AG09309 (cell line): ENCODE measurements at regions not wholly inside any gene's neighbourhood (a gene's known extent, or its start where the extent isn't known, plus 50 kb on each side); places are given as distances from the start of the nearest gene placed in this dataset.
"Not testable (repeated sequence)": the region's sequence is repeated elsewhere in the genome, so short reads cannot be mapped to it uniquely, and the experiment has no call there.

ENCODE experiments used
- DNase-seq: peaks from one replicate; pipeline ENCODE4 v3.0.0-alpha.2; 2010; ENCODE audit warnings: low read depth
- H3K4me3 ChIP-seq: 2 replicates; pipeline ENCODE4 v1.5.1; 2011; ENCODE audit warnings: mild to moderate bottlenecking, low read depth, low read length, moderate library complexity; ENCODE audit not compliant: control insufficient read depth
- TF ChIP-seq, protein P1 (sequence below): IDR thresholded peaks from 2 replicates; pipeline ENCODE4 v1.5.1; 2011; ENCODE audit warnings: mild to moderate bottlenecking, low read depth, low read length, inconsistent platforms; ENCODE audit not compliant: insufficient read depth, control insufficient read depth; ENCODE audit errors: missing control alignments

- TF ChIP-seq, protein P1, sequence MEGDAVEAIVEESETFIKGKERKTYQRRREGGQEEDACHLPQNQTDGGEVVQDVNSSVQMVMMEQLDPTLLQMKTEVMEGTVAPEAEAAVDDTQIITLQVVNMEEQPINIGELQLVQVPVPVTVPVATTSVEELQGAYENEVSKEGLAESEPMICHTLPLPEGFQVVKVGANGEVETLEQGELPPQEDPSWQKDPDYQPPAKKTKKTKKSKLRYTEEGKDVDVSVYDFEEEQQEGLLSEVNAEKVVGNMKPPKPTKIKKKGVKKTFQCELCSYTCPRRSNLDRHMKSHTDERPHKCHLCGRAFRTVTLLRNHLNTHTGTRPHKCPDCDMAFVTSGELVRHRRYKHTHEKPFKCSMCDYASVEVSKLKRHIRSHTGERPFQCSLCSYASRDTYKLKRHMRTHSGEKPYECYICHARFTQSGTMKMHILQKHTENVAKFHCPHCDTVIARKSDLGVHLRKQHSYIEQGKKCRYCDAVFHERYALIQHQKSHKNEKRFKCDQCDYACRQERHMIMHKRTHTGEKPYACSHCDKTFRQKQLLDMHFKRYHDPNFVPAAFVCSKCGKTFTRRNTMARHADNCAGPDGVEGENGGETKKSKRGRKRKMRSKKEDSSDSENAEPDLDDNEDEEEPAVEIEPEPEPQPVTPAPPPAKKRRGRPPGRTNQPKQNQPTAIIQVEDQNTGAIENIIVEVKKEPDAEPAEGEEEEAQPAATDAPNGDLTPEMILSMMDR, result no peak
- H3K4me3 ChIP-seq, result no peak overlapping the region
- DNase-seq, result no peak
Measured at GRCh38 chr1:173257805-173258204, 50.7 kb upstream of the TNFSF4 start.

DNA sequence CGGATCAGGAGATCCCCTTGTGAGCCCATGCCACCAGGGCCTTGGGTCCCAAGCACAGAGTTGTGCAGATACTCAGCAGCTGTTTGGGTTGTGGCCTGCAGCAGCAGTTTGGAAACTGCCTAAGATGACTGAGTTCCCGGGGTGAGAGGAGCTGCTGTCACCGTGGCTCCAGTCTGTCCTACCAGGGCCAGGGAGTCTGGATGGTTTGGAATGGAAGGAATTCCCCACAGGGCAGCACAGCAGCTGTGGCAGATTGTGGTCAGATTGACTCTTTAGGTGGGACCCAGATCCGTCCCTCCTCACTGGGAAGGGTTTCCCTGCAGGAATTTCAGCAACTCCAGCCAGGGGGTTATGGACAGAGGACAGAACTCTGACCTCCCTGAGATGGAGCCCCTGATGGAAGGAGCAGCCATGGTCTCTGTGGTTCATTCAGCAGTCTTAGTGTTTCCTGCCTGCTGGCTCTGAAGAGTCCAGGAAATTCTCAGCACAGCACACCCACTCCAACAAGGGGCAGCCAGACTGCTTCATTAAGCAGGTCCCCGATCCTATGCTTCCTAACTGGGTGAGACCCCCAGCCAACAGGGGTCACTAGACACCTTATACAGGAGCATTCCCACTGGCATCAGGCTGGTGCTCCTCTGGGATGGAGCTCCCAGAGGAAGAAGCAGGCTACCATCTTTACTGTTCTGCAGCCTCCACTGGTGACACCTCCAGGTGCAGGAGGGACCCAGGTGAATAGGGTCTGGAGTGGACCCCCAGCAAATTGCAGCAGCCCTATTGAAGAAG is 51.5 kb upstream of the TNFSF4 start:
- TF ChIP-seq, protein P1, result no peak
- no peak overlapping the region for H3K4me3 ChIP-seq
- DNase-seq, result no peak

- DNase-seq, H3K4me3 ChIP-seq: not testable (repeated sequence)
Measured at GRCh38 chr1:173260329-173260728, 53.2 kb upstream of the TNFSF4 start.

DNA sequence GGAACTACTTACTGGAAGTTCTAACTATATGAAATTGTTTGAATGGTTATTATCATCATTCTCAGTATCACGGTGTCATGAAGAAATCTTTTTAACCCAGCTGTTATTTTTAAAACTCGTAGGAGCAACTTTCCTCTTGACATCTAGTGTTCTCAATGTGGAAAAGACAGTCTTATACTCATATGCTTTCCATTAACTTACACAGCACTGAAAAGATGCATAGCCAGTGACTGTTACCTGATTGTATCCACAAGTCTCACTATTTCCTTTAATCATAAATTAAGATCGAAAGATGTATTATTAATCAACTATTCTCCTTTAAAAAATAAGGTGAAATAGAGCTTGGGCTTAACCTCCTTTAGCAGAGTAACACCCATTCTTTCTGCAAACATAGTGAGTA is 59.7 kb upstream of the TNFSF4 start:
- TF ChIP-seq, protein P1, result no peak
- DNase-seq, result no peak
- H3K4me3 ChIP-seq, result no peak overlapping the region

DNA sequence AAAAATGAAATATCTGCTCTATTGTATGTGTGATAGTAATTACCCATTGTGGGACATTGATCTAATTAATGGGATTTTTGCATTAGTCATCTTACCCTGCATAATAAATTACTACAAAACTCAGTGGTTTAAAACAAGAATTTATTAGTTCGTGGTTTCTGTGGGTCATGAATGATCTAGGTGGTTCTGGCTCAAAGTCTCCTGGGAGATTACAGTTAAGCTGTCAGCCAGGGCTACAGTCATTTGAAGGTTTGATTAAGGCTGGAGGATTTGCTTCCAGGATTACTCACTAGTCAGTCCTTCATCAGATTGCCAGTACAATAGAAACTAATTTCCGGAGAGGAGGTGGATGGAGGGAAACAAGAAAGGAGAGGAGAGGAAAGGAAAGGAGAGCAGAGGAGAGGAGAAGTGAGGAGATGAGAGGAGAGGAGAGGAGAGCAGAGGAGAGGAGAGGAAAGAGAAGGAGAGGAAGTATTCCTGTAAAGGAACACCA is 60.4 kb upstream of the TNFSF4 start:
- no peak overlapping the region for H3K4me3 ChIP-seq
- peak; percentile 80 for DNase-seq
- TF ChIP-seq, protein P1, result no peak

DNA sequence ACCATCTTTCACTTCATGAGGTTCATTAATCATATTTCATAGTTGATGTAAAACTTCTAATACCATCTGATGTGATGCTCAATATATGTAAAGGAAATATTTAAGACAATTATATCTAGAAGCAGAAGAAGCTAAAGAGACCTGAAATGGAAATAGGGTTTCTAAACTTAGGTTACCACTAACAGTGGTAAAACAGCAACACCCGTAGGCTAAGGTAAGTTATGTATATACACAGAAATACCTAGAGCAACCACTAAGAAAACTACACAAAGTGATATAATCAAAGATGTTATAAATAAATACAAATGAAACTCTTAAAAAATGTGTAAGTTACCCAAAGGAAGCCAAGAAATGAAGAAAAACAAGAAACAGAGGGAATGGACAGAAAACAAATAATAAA is 61.1 kb upstream of the TNFSF4 start:
- TF ChIP-seq, protein P1, result no peak
- no peak for DNase-seq
- no peak overlapping the region for H3K4me3 ChIP-seq

DNA sequence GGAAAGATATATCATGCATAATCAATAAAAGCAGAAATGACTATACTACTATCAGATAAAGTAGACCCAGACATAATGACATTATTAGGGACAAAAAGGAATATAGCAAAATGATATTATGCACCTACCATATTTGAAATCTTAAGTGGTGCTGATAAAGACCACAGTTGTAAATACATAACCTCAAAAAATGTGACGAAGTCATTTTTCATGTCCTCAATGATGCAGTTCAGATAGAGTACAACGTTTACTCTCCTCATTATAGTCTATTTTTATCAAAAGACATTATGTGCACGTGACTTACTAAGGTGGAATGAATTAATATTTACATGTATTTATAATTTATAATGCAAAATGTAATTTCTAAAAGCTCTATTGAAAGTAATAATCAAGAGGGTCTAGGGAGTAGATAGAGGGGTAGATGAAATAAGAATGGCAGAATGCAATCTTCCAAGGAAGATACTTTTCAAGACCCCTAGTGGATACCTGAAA is 61.7 kb upstream of the TNFSF4 start:
- DNase-seq, result no peak
- TF ChIP-seq, protein P1, result no peak
- no peak overlapping the region for H3K4me3 ChIP-seq
